IMR-90 (cell line): ENCODE measurements at regions not wholly inside any gene's neighbourhood (a gene's known extent, or its start where the extent isn't known, plus 50 kb on each side); places are given as distances from the start of the nearest gene placed in this dataset.

Experiments
- CEBPB ChIP-seq: IDR thresholded peaks from 2 replicates; pipeline ENCODE4 v1.6.1; 2012; ENCODE audit warnings: low read depth, low read length, improper control_type of control experiment
- CTCF ChIP-seq: conservative IDR thresholded peaks from 2 replicates; pipeline ENCODE4 v1.5.1; 2012; ENCODE audit warnings: mild to moderate bottlenecking, low read depth, low read length, improper control_type of control experiment
- MXI1 ChIP-seq: IDR thresholded peaks from 2 replicates; pipeline ENCODE4 v1.6.1; 2012; ENCODE audit warnings: low read depth, mild to moderate bottlenecking, low read length, moderate library complexity, borderline replicate concordance
- SMC3 ChIP-seq: fragments of 150-350 bp; IDR thresholded peaks from 2 replicates; pipeline ENCODE4 v1.6.1; 2016; ENCODE audit warnings: low read depth, mild to moderate bottlenecking, antibody characterized with exemption, low read length, moderate library complexity

DNA sequence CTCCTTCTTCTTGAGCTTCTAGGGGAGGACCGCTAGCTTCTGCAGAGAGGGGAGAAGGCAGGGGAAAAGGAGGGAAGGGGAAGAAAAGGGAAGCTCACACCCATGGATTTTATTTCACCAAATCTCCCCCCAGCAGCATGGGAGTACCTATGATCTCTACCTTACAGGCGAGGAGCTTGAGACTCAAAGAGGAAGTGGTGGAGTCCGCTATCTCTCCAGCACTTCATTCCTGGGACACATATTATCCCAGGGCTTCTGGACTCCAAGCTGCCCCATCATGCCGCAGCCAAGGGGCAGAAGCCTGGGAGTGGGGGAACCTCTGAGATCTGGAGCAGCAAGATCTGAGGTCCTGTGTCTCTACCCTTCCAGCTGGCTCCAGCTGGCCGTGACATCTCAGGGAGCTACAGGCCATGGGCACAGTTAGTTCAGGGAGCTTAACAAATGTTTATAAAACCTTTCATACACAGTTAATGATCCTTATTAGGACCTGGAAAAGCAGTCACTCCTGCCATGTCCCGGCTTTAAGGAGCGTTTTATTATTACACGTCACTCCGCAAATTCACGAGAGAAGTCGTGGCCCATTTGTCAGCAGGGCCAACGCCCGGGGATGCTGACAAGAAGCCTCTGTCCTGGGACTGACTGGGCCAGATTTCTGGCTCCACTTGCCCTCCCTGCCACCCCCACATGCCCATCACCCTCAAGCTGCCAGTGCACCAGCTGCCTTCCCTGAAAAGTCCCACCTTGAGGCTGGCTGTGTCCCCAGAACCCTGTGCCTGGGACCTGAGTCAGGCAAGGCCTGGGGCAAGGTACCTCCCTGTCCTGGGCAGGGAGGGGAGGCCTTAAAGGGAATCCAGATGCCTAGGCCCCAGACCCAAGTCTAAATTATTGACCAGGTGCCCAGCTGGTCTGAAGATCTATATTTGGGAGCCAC, 132.1 kb upstream of the ZMIZ1 start:
- no peak for TF ChIP-seq CTCF
- TF ChIP-seq SMC3 = no peak
- TF ChIP-seq MXI1 = no peak
- TF ChIP-seq CEBPB = no peak
